Neural cell (in vitro differentiated cells): ENCODE measurements at regions not wholly inside any gene's neighbourhood (a gene's known extent, or its start where the extent isn't known, plus 50 kb on each side); places are given as distances from the start of the nearest gene placed in this dataset.

Source experiments
- H2AFZ ChIP-seq: fragments of 200-600, 300-800 bp; sonication (generic), shearing (Covaris generic); 2 replicates; pipeline ENCODE4 v1.6.0; 2014; ENCODE audit warnings: low read depth, mild to moderate bottlenecking, antibody characterized with exemption, low read length, moderate library complexity
- H3F3A ChIP-seq: fragments of 200-600 bp; shearing (Covaris generic); 2 replicates; pipeline ENCODE4 v1.6.1; 2016; ENCODE audit warnings: mild to moderate bottlenecking, moderate library complexity, mixed read lengths, antibody characterized with exemption, low read length; ENCODE audit not compliant: insufficient read depth, poor library complexity, severe bottlenecking
- H3K27ac ChIP-seq: fragments of 200-600, 300-800 bp; sonication (generic), shearing (Covaris generic); 2 replicates; pipeline ENCODE4 v1.5.1; 2014; ENCODE audit warnings: mild to moderate bottlenecking, low read length, moderate library complexity
- H3K27me3 ChIP-seq: fragments of 300-800, 200-600 bp; sonication (generic), shearing (Covaris generic); 2 replicates; pipeline ENCODE4 v1.6.0; 2014; ENCODE audit warnings: mild to moderate bottlenecking, low read depth, low read length, moderate library complexity; ENCODE audit not compliant: insufficient read depth
- H3K36me3 ChIP-seq: fragments of 300-800, 200-600 bp; sonication (generic), shearing (Covaris generic); 2 replicates; pipeline ENCODE4 v1.5.1; 2014; ENCODE audit warnings: mild to moderate bottlenecking, antibody characterized with exemption, low read length, moderate library complexity; ENCODE audit not compliant: insufficient read depth
- H3K4me2 ChIP-seq: fragments of 300-800, 200-600 bp; sonication (generic), shearing (Covaris generic); 2 replicates; pipeline ENCODE4 v1.6.0; 2014; ENCODE audit warnings: mild to moderate bottlenecking, low read length
- H3K4me3 ChIP-seq: fragments of 300-800, 200-600 bp; sonication (generic), shearing (Covaris generic); 2 replicates; pipeline ENCODE4 v1.5.1; 2014; ENCODE audit warnings: mild to moderate bottlenecking, low read length, moderate library complexity
- H3K79me2 ChIP-seq: fragments of 200-600 bp; shearing (Covaris generic); replicated peaks from 2 replicates; pipeline ENCODE4 v1.6.0; 2014; ENCODE audit warnings: mild to moderate bottlenecking, low read length, moderate library complexity; ENCODE audit not compliant: insufficient read depth
- H3K9ac ChIP-seq: fragments of 300-800, 200-600 bp; sonication (generic), shearing (Covaris generic); 2 replicates; pipeline ENCODE4 v1.6.1; 2016; ENCODE audit warnings: mild to moderate bottlenecking, low read length, mixed read lengths
- H3K9me2 ChIP-seq: fragments of 200-600 bp; shearing (Covaris generic); 2 replicates; pipeline ENCODE4 v1.6.1; 2016; ENCODE audit warnings: mild to moderate bottlenecking, low read length, mixed read lengths; ENCODE audit not compliant: insufficient read depth
- H3K9me3 ChIP-seq: fragments of 200-600, 300-800 bp; sonication (generic), shearing (Covaris generic); 2 replicates; pipeline ENCODE4 v1.6.1; 2016; ENCODE audit warnings: mild to moderate bottlenecking, mixed run types, low read length, moderate library complexity, mixed read lengths
- H4K20me1 ChIP-seq: fragments of 200-600 bp; shearing (Covaris generic); 2 replicates; pipeline ENCODE4 v1.6.1; 2016; ENCODE audit warnings: mild to moderate bottlenecking, mixed run types; ENCODE audit not compliant: insufficient read depth
- CTCF ChIP-seq: fragments of 450-650 bp; IDR thresholded peaks from 2 replicates; pipeline ENCODE4 v1.5.1; 2014; ENCODE audit warnings: antibody characterized with exemption, mild to moderate bottlenecking, moderate library complexity; ENCODE audit not compliant: poor library complexity, severe bottlenecking
- EP300 ChIP-seq: fragments of 450-650 bp; conservative IDR thresholded peaks from 2 replicates; pipeline ENCODE4 v1.6.1; 2014; ENCODE audit warnings: antibody characterized with exemption, mild to moderate bottlenecking, moderate library complexity; ENCODE audit not compliant: poor library complexity, severe bottlenecking
- EZH2 ChIP-seq: fragments of 200-600, 300-800 bp; shearing (Covaris generic), sonication (generic); IDR thresholded peaks from 2 replicates; pipeline ENCODE4 v1.6.1; 2014; ENCODE audit warnings: antibody characterized with exemption, low read length, borderline replicate concordance, mild to moderate bottlenecking; ENCODE audit not compliant: insufficient read depth, poor library complexity, severe bottlenecking
- MXI1 ChIP-seq: fragments of 450-650 bp; conservative IDR thresholded peaks from 2 replicates; pipeline ENCODE4 v1.6.1; 2014; ENCODE audit warnings: antibody characterized with exemption, mild to moderate bottlenecking; ENCODE audit not compliant: poor library complexity, severe bottlenecking
- POLR2AphosphoS5 ChIP-seq: IDR thresholded peaks from 2 replicates; pipeline ENCODE4 v1.6.1; 2012
- RAD21 ChIP-seq: fragments of 450-650 bp; conservative IDR thresholded peaks from 2 replicates; pipeline ENCODE4 v1.6.1; 2014; ENCODE audit warnings: antibody characterized with exemption, mild to moderate bottlenecking, moderate library complexity
- REST ChIP-seq: IDR thresholded peaks from 2 replicates; pipeline ENCODE4 v1.6.1; 2012; ENCODE audit warnings: borderline replicate concordance
- SMC3 ChIP-seq: fragments of 450-650 bp; conservative IDR thresholded peaks from 2 replicates; pipeline ENCODE4 v1.6.1; 2014; ENCODE audit warnings: antibody characterized with exemption, mild to moderate bottlenecking, moderate library complexity; ENCODE audit not compliant: poor library complexity
- TAF1 ChIP-seq: IDR thresholded peaks from 2 replicates; pipeline ENCODE4 v1.6.1; 2012; ENCODE audit warnings: low read depth

- no peak overlapping the region for H3K4me2 ChIP-seq
- H3K27ac ChIP-seq: no peak overlapping the region
These were observed 479.8 kb downstream of the PREX1 start for GRCh38 chr20:48348022-48348421.

GRCh38 chr20:48342822-48343513, 484.8 kb downstream of the PREX1 start:
- no peaks in the 10 kb centered on the region for H3K9me3 ChIP-seq
- no peak overlapping the region for H3K4me3 ChIP-seq
- no peaks in the 10 kb centered on the region for H3K9me2 ChIP-seq
- H3K36me3 ChIP-seq: no peaks in the 10 kb centered on the region
- no peaks in the 10 kb centered on the region for H3K27me3 ChIP-seq
- no peak overlapping the region for H2AFZ ChIP-seq
- H3K27ac ChIP-seq: no peak overlapping the region
- no peaks in the 10 kb centered on the region for H3F3A ChIP-seq
- no peak overlapping the region for H3K4me2 ChIP-seq
- H3K9ac ChIP-seq: no peak overlapping the region
- H4K20me1 ChIP-seq: no peaks in the 10 kb centered on the region
- H3K79me2 ChIP-seq: no peaks in the 10 kb centered on the region
- TF ChIP-seq SMC3 (no peak), TAF1 (no peak), EP300 (no peak), EZH2 (no peak), POLR2AphosphoS5 (no peak), CTCF (no peak), RAD21 (no peak)

More at GRCh38 chr20:48348022-48348421, 479.8 kb downstream of the PREX1 start:
- Histone ChIP-seq H4K20me1 (no peaks in the 10 kb centered on the region), H3K9me2 (no peaks in the 10 kb centered on the region), H3K4me3 (no peak overlapping the region), H3F3A (no peaks in the 10 kb centered on the region), H3K36me3 (no peaks in the 10 kb centered on the region), H3K79me2 (no peaks in the 10 kb centered on the region), H3K9ac (no peak overlapping the region), H2AFZ (no peak overlapping the region), H3K9me3 (no peaks in the 10 kb centered on the region), H3K27me3 (no peaks in the 10 kb centered on the region)
- TF ChIP-seq POLR2AphosphoS5 (no peak), REST (no peak), EP300 (no peak), MXI1 (no peak), EZH2 (no peak), TAF1 (no peak), RAD21 (no peak), SMC3 (no peak), CTCF (no peak)
